ENCODE measurements at regions not wholly inside any gene's neighbourhood (a gene's known extent, or its start where the extent isn't known, plus 50 kb on each side); places are given as distances from the start of the nearest gene placed in this dataset.

DNA sequence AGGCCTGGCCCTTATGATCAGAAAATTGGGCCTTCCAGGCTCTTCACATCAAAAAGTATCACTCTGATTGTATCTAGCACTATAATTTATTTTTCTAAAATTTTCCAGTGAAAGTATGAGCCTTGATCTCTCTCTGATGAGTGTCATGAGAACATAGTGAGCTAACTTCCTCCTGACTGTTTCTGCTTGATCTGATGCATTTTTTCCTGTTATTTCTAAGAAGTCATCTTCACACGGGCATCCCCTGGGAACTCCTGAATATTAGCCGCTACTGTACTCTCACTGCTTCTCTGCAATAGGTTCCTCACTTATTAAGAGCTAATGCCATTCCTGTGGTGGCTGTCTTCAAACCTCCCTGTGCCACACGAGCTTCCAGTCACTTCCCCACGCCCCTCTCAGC is 63.1 kb upstream of the ZPBP start:
- Histone ChIP-seq H3K9me3 (ENCODE audit: control insufficient read depth, insufficient read depth, low read depth, low read length) (no peaks in the 10 kb centered on the region), H3K27me3 (ENCODE audit: control insufficient read depth, insufficient read depth, low read length) (no peaks in the 10 kb centered on the region; the same call in 1 of the 2 replicates), H3K36me3 (ENCODE audit: control insufficient read depth, insufficient read depth, low read length) (no peaks in the 10 kb centered on the region), H3K4me1 (ENCODE audit: control insufficient read depth, insufficient read depth, low read length) (no peaks in the 10 kb centered on the region), H3K4me3 (ENCODE audit: low read depth in 2 of 2, low read length in 2 of 2) (no peak overlapping the region), H3K27ac (ENCODE audit: low read length) (no peak overlapping the region)
- intact Hi-C loops (cut with micrococcal nuclease; ENCODE audit: unreplicated experiment) (no loop called here), in situ Hi-C loops (cut with HindIII; ENCODE audit: low pct_unique_long_range_greater_than_20kb, low sequenced_read_pairs) (no loop called here)
- ATAC-seq (no peak), DNase-seq (ENCODE audit: low read depth, low spot score) (no peak)
- CTCF ChIA-PET: interaction anchor here (1.4 kb wide), 1 partner anchor 64 kb away, joined by 4 read pairs; no protein-coding TSS in a partner anchor
- no peak for TF ChIP-seq POLR2AphosphoS5 (IDR thresholded peaks at IDR 0.05; ENCODE audit: low read depth, low read length)
- no peak for TF ChIP-seq CTCF (IDR thresholded peaks at IDR 0.05)
- no peak for TF ChIP-seq TCF7L2 (IDR thresholded peaks at IDR 0.05; ENCODE audit: low read depth, low read length)
- no peak for TF ChIP-seq SIN3A (IDR thresholded peaks at IDR 0.05; ENCODE audit: borderline replicate concordance, insufficient read depth, low read depth, low read length)
- TF ChIP-seq, protein P1, sequence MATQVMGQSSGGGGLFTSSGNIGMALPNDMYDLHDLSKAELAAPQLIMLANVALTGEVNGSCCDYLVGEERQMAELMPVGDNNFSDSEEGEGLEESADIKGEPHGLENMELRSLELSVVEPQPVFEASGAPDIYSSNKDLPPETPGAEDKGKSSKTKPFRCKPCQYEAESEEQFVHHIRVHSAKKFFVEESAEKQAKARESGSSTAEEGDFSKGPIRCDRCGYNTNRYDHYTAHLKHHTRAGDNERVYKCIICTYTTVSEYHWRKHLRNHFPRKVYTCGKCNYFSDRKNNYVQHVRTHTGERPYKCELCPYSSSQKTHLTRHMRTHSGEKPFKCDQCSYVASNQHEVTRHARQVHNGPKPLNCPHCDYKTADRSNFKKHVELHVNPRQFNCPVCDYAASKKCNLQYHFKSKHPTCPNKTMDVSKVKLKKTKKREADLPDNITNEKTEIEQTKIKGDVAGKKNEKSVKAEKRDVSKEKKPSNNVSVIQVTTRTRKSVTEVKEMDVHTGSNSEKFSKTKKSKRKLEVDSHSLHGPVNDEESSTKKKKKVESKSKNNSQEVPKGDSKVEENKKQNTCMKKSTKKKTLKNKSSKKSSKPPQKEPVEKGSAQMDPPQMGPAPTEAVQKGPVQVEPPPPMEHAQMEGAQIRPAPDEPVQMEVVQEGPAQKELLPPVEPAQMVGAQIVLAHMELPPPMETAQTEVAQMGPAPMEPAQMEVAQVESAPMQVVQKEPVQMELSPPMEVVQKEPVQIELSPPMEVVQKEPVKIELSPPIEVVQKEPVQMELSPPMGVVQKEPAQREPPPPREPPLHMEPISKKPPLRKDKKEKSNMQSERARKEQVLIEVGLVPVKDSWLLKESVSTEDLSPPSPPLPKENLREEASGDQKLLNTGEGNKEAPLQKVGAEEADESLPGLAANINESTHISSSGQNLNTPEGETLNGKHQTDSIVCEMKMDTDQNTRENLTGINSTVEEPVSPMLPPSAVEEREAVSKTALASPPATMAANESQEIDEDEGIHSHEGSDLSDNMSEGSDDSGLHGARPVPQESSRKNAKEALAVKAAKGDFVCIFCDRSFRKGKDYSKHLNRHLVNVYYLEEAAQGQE (IDR thresholded peaks at IDR 0.05; ENCODE audit: insufficient read depth in 1 of 2, low read depth in 2 of 2, low read length in 1 of 2): no peak
- POLR2A ChIA-PET: no interaction called here
- no TSS peak for BruUV-seq (replicated peaks)

GRCh38 chr7:50155755-50156154 is 62.7 kb upstream of the ZPBP start:
- in situ Hi-C loops (cut with HindIII; ENCODE audit: low pct_unique_long_range_greater_than_20kb, low sequenced_read_pairs): no loop called here
- ChIA-PET POLR2A (no interaction called here), CTCF (interaction anchor here (1.4 kb wide), 1 partner anchor 63 kb away, joined by 4 read pairs; no protein-coding TSS in a partner anchor)
- Histone ChIP-seq H3K4me3 (ENCODE audit: low read depth in 2 of 2, low read length in 2 of 2) (no peak overlapping the region), H3K9me3 (ENCODE audit: control insufficient read depth, insufficient read depth, low read depth, low read length) (no peaks in the 10 kb centered on the region), H3K4me1 (ENCODE audit: control insufficient read depth, insufficient read depth, low read length) (no peaks in the 10 kb centered on the region), H3K27me3 (ENCODE audit: control insufficient read depth, insufficient read depth, low read length) (no peaks in the 10 kb centered on the region; the same call in 1 of the 2 replicates), H3K27ac (ENCODE audit: low read length) (no peak overlapping the region), H3K36me3 (ENCODE audit: control insufficient read depth, insufficient read depth, low read length) (no peaks in the 10 kb centered on the region)
- TF ChIP-seq TCF7L2 (IDR thresholded peaks at IDR 0.05; ENCODE audit: low read depth, low read length) (no peak), SIN3A (IDR thresholded peaks at IDR 0.05; ENCODE audit: borderline replicate concordance, insufficient read depth, low read depth, low read length) (no peak), POLR2AphosphoS5 (IDR thresholded peaks at IDR 0.05; ENCODE audit: low read depth, low read length) (no peak), CTCF (IDR thresholded peaks at IDR 0.05) (no peak)
- TF ChIP-seq, protein P1 (IDR thresholded peaks at IDR 0.05; ENCODE audit: insufficient read depth in 1 of 2, low read depth in 2 of 2, low read length in 1 of 2): no peak
- DNase-seq (ENCODE audit: low read depth, low spot score) (no peak), ATAC-seq (no peak)
- BruUV-seq (replicated peaks): no TSS peak
- intact Hi-C loops (cut with micrococcal nuclease; ENCODE audit: unreplicated experiment): no loop called here
